ENCODE measurements at regions not wholly inside any gene's neighbourhood (a gene's known extent, or its start where the extent isn't known, plus 50 kb on each side); places are given as distances from the start of the nearest gene placed in this dataset.
"Not testable (repeated sequence)": the region's sequence is repeated elsewhere in the genome, so short reads cannot be mapped to it uniquely, and the experiment has no call there.

GRCh38 chr6:122280105-122281021 lies 119.1 kb upstream of the HSF2 start:
- DNase-seq; POLR2A ChIA-PET (ENCODE audit: partially characterized antibody); H3K36me3 Mint-ChIP-seq: not testable (repeated sequence)

GRCh38 chr6:122283884-122284283 lies 115.6 kb upstream of the HSF2 start:
- H3K4me3 ChIP-seq (ENCODE audit: low read length in 2 of 2): no peak overlapping the region
- no peak overlapping the region for H3K4me3 Mint-ChIP-seq
- H3K9me3 Mint-ChIP-seq: no peaks in the 10 kb centered on the region
- no peaks in the 10 kb centered on the region for H3K9me3 ChIP-seq (ENCODE audit: control insufficient read depth in 1 of 2, low read length in 2 of 2)
- no peak overlapping the region for H3K27ac Mint-ChIP-seq
- no peak for DNase-seq
- no peaks in the 10 kb centered on the region for H3K36me3 ChIP-seq (ENCODE audit: insufficient read depth, low read length)
- POLR2A ChIA-PET (ENCODE audit: partially characterized antibody): no interaction called here
- H3K27ac ChIP-seq (ENCODE audit: low read depth, low read length): no peak overlapping the region
- H3K27me3 ChIP-seq (ENCODE audit: insufficient read depth, low read length): no peaks in the 10 kb centered on the region
- H3K27me3 Mint-ChIP-seq: no peaks in the 10 kb centered on the region
- H3K4me1 ChIP-seq (ENCODE audit: insufficient read depth, low read length): no peaks in the 10 kb centered on the region
- H3K36me3 Mint-ChIP-seq: no peaks in the 10 kb centered on the region
- no peaks in the 10 kb centered on the region for H3K4me1 Mint-ChIP-seq
- intact Hi-C loops (cut with micrococcal nuclease): no loop called here
- CTCF ChIA-PET (ENCODE audit: partially characterized antibody): no interaction called here

More at GRCh38 chr6:122280105-122281021, 119.1 kb upstream of the HSF2 start:
- H3K4me3 ChIP-seq (ENCODE audit: low read length in 2 of 2); CTCF ChIA-PET (ENCODE audit: partially characterized antibody); H3K4me1 Mint-ChIP-seq; intact Hi-C loops (cut with micrococcal nuclease); H3K36me3 ChIP-seq (ENCODE audit: insufficient read depth, low read length); H3K27ac Mint-ChIP-seq; H3K4me1 ChIP-seq (ENCODE audit: insufficient read depth, low read length); H3K27me3 Mint-ChIP-seq; H3K27ac ChIP-seq (ENCODE audit: low read depth, low read length); H3K4me3 Mint-ChIP-seq; H3K27me3 ChIP-seq (ENCODE audit: insufficient read depth, low read length); H3K9me3 Mint-ChIP-seq; H3K9me3 ChIP-seq (ENCODE audit: control insufficient read depth in 1 of 2, low read length in 2 of 2): not testable (repeated sequence)

GRCh38 chr6:122284848-122285247 lies 114.6 kb upstream of the HSF2 start:
- H3K4me3 Mint-ChIP-seq: no peak overlapping the region
- no peak overlapping the region for H3K27ac ChIP-seq (ENCODE audit: low read depth, low read length)
- H3K9me3 Mint-ChIP-seq: no peaks in the 10 kb centered on the region
- no peak for DNase-seq
- CTCF ChIA-PET (ENCODE audit: partially characterized antibody): no interaction called here
- intact Hi-C loops (cut with micrococcal nuclease): no loop called here
- H3K27me3 ChIP-seq (ENCODE audit: insufficient read depth, low read length): no peaks in the 10 kb centered on the region
- no peaks in the 10 kb centered on the region for H3K4me1 Mint-ChIP-seq
- no peaks in the 10 kb centered on the region for H3K27me3 Mint-ChIP-seq
- H3K36me3 Mint-ChIP-seq: no peaks in the 10 kb centered on the region
- no peaks in the 10 kb centered on the region for H3K36me3 ChIP-seq (ENCODE audit: insufficient read depth, low read length)
- no peaks in the 10 kb centered on the region for H3K4me1 ChIP-seq (ENCODE audit: insufficient read depth, low read length)
- POLR2A ChIA-PET (ENCODE audit: partially characterized antibody): no interaction called here
- no peaks in the 10 kb centered on the region for H3K9me3 ChIP-seq (ENCODE audit: control insufficient read depth in 1 of 2, low read length in 2 of 2)
- H3K4me3 ChIP-seq (ENCODE audit: low read length in 2 of 2): no peak overlapping the region
- H3K27ac Mint-ChIP-seq: no peak overlapping the region

DNA sequence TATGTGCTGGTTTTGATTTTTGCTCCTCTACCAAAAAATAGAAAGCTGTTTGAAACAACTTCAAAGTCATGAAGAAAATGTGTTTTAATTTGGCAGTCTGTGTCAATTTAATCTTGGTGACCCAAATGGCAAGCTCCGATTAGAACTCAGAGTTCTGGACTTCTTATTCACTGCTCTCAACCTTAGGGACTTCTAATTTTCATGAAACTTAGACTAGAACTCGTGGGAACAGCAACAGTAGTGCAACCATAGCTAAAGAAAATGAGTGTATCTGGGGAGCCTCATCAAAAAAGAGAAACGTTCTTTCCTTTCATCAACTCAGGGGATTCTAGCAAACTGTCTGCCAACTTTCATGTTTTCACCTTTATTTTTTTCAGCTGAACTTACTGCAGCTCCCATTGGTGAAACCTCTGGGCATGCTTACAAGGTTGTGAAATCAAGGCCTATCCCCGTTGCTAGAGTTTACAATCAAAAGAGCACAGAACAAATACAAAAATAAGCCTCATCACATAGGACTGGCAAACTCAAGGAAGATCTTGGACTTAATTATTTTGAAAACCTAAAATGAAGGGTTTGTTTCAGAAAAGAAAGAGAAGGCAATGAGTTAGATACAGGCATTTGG lies 114.0 kb upstream of the HSF2 start:
- no peak overlapping the region for H3K4me3 Mint-ChIP-seq

GRCh38 chr6:122286512-122286911 lies 112.9 kb upstream of the HSF2 start:
- Mint-ChIP-seq H3K36me3 (no peaks in the 10 kb centered on the region), H3K27ac (no peak overlapping the region), H3K4me1 (no peaks in the 10 kb centered on the region), H3K4me3 (no peak overlapping the region), H3K9me3 (no peaks in the 10 kb centered on the region), H3K27me3 (no peaks in the 10 kb centered on the region)
- POLR2A ChIA-PET (ENCODE audit: partially characterized antibody): no interaction called here
- H3K27me3 ChIP-seq (ENCODE audit: insufficient read depth, low read length): no peaks in the 10 kb centered on the region
- CTCF ChIA-PET (ENCODE audit: partially characterized antibody): no interaction called here
- DNase-seq: no peak
- no peaks in the 10 kb centered on the region for H3K36me3 ChIP-seq (ENCODE audit: insufficient read depth, low read length)
- H3K4me3 ChIP-seq (ENCODE audit: low read length in 2 of 2): no peak overlapping the region
- no peaks in the 10 kb centered on the region for H3K9me3 ChIP-seq (ENCODE audit: control insufficient read depth in 1 of 2, low read length in 2 of 2)
- no peak overlapping the region for H3K27ac ChIP-seq (ENCODE audit: low read depth, low read length)
- no peaks in the 10 kb centered on the region for H3K4me1 ChIP-seq (ENCODE audit: insufficient read depth, low read length)
- intact Hi-C loops (cut with micrococcal nuclease): no loop called here

More for the DNA sequence above, 114.0 kb upstream of the HSF2 start:
- Histone ChIP-seq H3K4me3 (ENCODE audit: low read length in 2 of 2) (no peak overlapping the region), H3K36me3 (ENCODE audit: insufficient read depth, low read length) (no peaks in the 10 kb centered on the region), H3K9me3 (ENCODE audit: control insufficient read depth in 1 of 2, low read length in 2 of 2) (no peaks in the 10 kb centered on the region), H3K4me1 (ENCODE audit: insufficient read depth, low read length) (no peaks in the 10 kb centered on the region), H3K27ac (ENCODE audit: low read depth, low read length) (no peak overlapping the region), H3K27me3 (ENCODE audit: insufficient read depth, low read length) (no peaks in the 10 kb centered on the region)
- Mint-ChIP-seq H3K27me3 (no peaks in the 10 kb centered on the region), H3K9me3 (no peaks in the 10 kb centered on the region), H3K36me3 (no peaks in the 10 kb centered on the region), H3K27ac (no peak overlapping the region), H3K4me1 (no peaks in the 10 kb centered on the region)
- POLR2A ChIA-PET (ENCODE audit: partially characterized antibody): no interaction called here
- CTCF ChIA-PET (ENCODE audit: partially characterized antibody): no interaction called here
- intact Hi-C loops (cut with micrococcal nuclease): no loop called here
- no peak for DNase-seq

- H3K4me3 ChIP-seq (ENCODE audit: low read length in 2 of 2): no peak overlapping the region
- no peaks in the 10 kb centered on the region for H3K27me3 ChIP-seq (ENCODE audit: insufficient read depth, low read length)
- Mint-ChIP-seq H3K27me3 (peaks cover 0 to 4% of the 10 kb centered on the region in 2 donors), H3K27ac (no peak overlapping the region), H3K9me3 (no peaks in the 10 kb centered on the region), H3K4me1 (no peaks in the 10 kb centered on the region), H3K36me3 (no peaks in the 10 kb centered on the region), H3K4me3 (no peak overlapping the region)
- ChIA-PET POLR2A (ENCODE audit: partially characterized antibody) (no interaction called here), CTCF (ENCODE audit: partially characterized antibody) (no interaction called here)
- no peak overlapping the region for H3K27ac ChIP-seq (ENCODE audit: low read depth, low read length)
- H3K9me3 ChIP-seq (ENCODE audit: control insufficient read depth in 1 of 2, low read length in 2 of 2): no peaks in the 10 kb centered on the region
- intact Hi-C loops (cut with micrococcal nuclease): no loop called here
- no peaks in the 10 kb centered on the region for H3K4me1 ChIP-seq (ENCODE audit: insufficient read depth, low read length)
- no peaks in the 10 kb centered on the region for H3K36me3 ChIP-seq (ENCODE audit: insufficient read depth, low read length)
- DNase-seq: no peak
These were observed 109.5 kb upstream of the HSF2 start for GRCh38 chr6:122289762-122290539.

- H3K9me3 ChIP-seq (ENCODE audit: control insufficient read depth in 1 of 2, low read length in 2 of 2): no peaks in the 10 kb centered on the region
- intact Hi-C loops (cut with micrococcal nuclease): no loop called here
- POLR2A ChIA-PET (ENCODE audit: partially characterized antibody): no interaction called here
- no peaks in the 10 kb centered on the region for H3K27me3 ChIP-seq (ENCODE audit: insufficient read depth, low read length)
- H3K36me3 ChIP-seq (ENCODE audit: insufficient read depth, low read length): no peaks in the 10 kb centered on the region
- Mint-ChIP-seq H3K9me3 (peaks cover 0 to 1% (median 0%) of the 10 kb centered on the region in 8 donors), H3K36me3 (no peaks in the 10 kb centered on the region), H3K4me1 (no peaks in the 10 kb centered on the region), H3K27me3 (peaks cover 0 to 4% of the 10 kb centered on the region in 2 donors), H3K4me3 (no peak overlapping the region), H3K27ac (no peak overlapping the region)
- no peak overlapping the region for H3K27ac ChIP-seq (ENCODE audit: low read depth, low read length)
- CTCF ChIA-PET (ENCODE audit: partially characterized antibody): no interaction called here
- DNase-seq: no peak
- no peak overlapping the region for H3K4me3 ChIP-seq (ENCODE audit: low read length in 2 of 2)
- no peaks in the 10 kb centered on the region for H3K4me1 ChIP-seq (ENCODE audit: insufficient read depth, low read length)
These were observed 102.4 kb upstream of the HSF2 start for GRCh38 chr6:122297010-122297409.
